ENCODE measurements at regions not wholly inside any gene's neighbourhood (a gene's known extent, or its start where the extent isn't known, plus 50 kb on each side); places are given as distances from the start of the nearest gene placed in this dataset.

DNA sequence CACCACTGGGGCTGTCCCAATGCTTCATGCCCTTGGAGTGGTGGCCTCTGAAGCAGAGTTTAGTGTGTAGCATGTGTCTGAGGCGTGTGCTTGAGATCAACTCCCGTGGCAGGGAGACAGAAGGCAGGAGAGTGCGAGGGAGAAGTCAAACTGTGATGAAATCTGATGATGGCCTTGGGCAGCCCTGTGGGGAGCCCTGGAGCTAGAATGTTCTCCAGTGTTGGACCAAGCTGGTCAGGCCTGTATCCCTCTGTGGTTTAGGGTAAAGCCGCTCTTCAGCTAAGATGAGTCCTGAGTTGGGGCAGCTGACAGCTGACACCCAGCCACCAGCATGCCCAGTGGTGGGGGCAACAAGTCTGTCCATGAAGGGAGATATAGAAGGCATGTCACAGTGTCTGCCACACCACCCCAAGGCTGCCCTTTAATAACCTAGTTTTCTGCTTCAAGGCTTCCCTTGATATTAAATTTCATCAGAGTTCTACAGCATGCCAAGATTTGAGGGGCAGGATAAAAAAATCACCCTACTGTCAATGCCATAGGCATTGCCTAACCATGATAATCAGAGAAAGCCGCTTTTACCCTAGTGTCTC, 170.5 kb upstream of the SVIL start:
- TF ChIP-seq ZNF768 (tag by site-specific recombination; IDR thresholded peaks at IDR 0.05), result no peak
- no peak for TF ChIP-seq ZNF423 (tag by site-specific recombination; IDR thresholded peaks at IDR 0.05)
- TF ChIP-seq, protein P1, sequence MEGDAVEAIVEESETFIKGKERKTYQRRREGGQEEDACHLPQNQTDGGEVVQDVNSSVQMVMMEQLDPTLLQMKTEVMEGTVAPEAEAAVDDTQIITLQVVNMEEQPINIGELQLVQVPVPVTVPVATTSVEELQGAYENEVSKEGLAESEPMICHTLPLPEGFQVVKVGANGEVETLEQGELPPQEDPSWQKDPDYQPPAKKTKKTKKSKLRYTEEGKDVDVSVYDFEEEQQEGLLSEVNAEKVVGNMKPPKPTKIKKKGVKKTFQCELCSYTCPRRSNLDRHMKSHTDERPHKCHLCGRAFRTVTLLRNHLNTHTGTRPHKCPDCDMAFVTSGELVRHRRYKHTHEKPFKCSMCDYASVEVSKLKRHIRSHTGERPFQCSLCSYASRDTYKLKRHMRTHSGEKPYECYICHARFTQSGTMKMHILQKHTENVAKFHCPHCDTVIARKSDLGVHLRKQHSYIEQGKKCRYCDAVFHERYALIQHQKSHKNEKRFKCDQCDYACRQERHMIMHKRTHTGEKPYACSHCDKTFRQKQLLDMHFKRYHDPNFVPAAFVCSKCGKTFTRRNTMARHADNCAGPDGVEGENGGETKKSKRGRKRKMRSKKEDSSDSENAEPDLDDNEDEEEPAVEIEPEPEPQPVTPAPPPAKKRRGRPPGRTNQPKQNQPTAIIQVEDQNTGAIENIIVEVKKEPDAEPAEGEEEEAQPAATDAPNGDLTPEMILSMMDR (tag by site-specific recombination; IDR thresholded peaks at IDR 0.05), result no peak
- TF ChIP-seq ZNF292 (tag by site-specific recombination; IDR thresholded peaks at IDR 0.05; ENCODE audit: borderline replicate concordance, low read depth), result no peak
- no peak for TF ChIP-seq MYNN (tag by site-specific recombination; IDR thresholded peaks at IDR 0.05; ENCODE audit: borderline replicate concordance)
- TF ChIP-seq ZNF175 (tag by site-specific recombination; IDR thresholded peaks at IDR 0.05), result no peak
- TF ChIP-seq ZNF23 (tag by site-specific recombination; IDR thresholded peaks at IDR 0.05; ENCODE audit: borderline replicate concordance), result no peak
- TF ChIP-seq, protein P2, sequence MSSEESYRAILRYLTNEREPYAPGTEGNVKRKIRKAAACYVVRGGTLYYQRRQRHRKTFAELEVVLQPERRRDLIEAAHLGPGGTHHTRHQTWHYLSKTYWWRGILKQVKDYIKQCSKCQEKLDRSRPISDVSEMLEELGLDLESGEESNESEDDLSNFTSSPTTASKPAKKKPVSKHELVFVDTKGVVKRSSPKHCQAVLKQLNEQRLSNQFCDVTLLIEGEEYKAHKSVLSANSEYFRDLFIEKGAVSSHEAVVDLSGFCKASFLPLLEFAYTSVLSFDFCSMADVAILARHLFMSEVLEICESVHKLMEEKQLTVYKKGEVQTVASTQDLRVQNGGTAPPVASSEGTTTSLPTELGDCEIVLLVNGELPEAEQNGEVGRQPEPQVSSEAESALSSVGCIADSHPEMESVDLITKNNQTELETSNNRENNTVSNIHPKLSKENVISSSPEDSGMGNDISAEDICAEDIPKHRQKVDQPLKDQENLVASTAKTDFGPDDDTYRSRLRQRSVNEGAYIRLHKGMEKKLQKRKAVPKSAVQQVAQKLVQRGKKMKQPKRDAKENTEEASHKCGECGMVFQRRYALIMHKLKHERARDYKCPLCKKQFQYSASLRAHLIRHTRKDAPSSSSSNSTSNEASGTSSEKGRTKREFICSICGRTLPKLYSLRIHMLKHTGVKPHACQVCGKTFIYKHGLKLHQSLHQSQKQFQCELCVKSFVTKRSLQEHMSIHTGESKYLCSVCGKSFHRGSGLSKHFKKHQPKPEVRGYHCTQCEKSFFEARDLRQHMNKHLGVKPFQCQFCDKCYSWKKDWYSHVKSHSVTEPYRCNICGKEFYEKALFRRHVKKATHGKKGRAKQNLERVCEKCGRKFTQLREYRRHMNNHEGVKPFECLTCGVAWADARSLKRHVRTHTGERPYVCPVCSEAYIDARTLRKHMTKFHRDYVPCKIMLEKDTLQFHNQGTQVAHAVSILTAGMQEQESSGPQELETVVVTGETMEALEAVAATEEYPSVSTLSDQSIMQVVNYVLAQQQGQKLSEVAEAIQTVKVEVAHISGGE (tag by site-specific recombination; conservative IDR thresholded peaks at IDR 0.05; ENCODE audit: low read depth), result no peak
- no peak for TF ChIP-seq ZNF621 (tag by site-specific recombination; IDR thresholded peaks at IDR 0.05)
